ENCODE measurements at regions not wholly inside any gene's neighbourhood (a gene's known extent, or its start where the extent isn't known, plus 50 kb on each side); places are given as distances from the start of the nearest gene placed in this dataset.

DNA sequence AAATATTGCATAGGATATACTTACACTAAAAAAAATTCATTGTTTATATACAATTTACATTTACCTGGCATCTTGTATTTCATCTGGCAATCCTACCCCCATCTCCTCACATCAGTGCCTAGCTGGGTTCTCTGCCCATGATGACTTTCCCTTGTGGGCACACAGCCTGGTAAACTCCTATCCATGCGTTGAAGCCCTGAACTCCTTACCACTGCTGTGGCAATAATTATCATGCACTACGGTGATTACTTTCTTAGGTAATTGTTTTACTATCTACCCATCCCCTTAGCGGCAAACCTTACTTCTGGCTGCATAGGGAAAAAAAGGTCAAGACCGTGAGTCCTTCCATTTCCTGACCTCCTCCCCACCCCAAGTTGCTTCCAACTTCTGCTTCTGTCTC lies 63.6 kb upstream of the DAB2IP start:
- no peak overlapping the region for H3K27ac ChIP-seq (ENCODE audit: low read depth, low read length, poor library complexity, severe bottlenecking)
- ChIA-PET POLR2A (ENCODE audit: low non-redundant PET) (no interaction called here), CTCF (no interaction called here)
- BruUV-seq (replicated peaks): no TSS peak
- peaks cover 54% of the 10 kb centered on the region for H3K27me3 ChIP-seq (replicated peaks; ENCODE audit: insufficient read depth, low read depth, low read length, poor library complexity)
- H3K9me3 ChIP-seq (ENCODE audit: low read depth, low read length, poor library complexity, severe bottlenecking): no peaks in the 10 kb centered on the region
- no peaks in the 10 kb centered on the region for H3K36me3 ChIP-seq (ENCODE audit: insufficient read depth, low read length, poor library complexity, severe bottlenecking)
- H3K4me3 ChIP-seq (ENCODE audit: low read depth, low read length, poor library complexity, severe bottlenecking): no peak overlapping the region
- TF ChIP-seq EZH2 (IDR thresholded peaks at IDR 0.05; ENCODE audit: borderline replicate concordance, low read depth, low read length, poor library complexity, severe bottlenecking): no peak
- TF ChIP-seq, protein P1, sequence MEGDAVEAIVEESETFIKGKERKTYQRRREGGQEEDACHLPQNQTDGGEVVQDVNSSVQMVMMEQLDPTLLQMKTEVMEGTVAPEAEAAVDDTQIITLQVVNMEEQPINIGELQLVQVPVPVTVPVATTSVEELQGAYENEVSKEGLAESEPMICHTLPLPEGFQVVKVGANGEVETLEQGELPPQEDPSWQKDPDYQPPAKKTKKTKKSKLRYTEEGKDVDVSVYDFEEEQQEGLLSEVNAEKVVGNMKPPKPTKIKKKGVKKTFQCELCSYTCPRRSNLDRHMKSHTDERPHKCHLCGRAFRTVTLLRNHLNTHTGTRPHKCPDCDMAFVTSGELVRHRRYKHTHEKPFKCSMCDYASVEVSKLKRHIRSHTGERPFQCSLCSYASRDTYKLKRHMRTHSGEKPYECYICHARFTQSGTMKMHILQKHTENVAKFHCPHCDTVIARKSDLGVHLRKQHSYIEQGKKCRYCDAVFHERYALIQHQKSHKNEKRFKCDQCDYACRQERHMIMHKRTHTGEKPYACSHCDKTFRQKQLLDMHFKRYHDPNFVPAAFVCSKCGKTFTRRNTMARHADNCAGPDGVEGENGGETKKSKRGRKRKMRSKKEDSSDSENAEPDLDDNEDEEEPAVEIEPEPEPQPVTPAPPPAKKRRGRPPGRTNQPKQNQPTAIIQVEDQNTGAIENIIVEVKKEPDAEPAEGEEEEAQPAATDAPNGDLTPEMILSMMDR (conservative IDR thresholded peaks at IDR 0.05; ENCODE audit: low read depth, low read length): no peak
- intact Hi-C loops (cut with micrococcal nuclease; ENCODE audit: unreplicated experiment): no loop called here
- no peak for DNase-seq (ENCODE audit: low spot score)
- no peaks in the 10 kb centered on the region for H3K4me1 ChIP-seq (ENCODE audit: insufficient read depth, low read length, poor library complexity, severe bottlenecking)

DNA sequence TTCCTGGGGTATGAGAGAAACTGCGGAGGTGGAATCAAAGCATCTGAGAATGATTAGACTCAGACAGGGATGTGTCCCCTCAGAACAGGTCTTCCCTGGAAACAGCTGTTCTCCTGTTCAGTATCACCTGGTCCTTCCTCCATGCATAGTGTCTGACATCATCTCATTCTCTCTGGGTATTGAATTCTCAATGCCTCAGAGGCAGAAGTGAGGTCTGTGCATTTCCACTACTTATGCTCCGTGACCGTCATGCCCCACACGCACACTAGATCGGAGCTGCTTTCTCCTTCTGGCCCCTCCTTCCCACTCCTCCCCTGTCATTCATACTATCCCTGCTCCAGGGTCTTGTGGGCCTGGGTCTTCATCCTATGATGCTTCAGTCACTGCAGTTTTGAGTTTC lies 61.4 kb upstream of the DAB2IP start:
- DNase-seq (ENCODE audit: low spot score): no peak
- CTCF ChIA-PET: no interaction called here
- Histone ChIP-seq H3K4me1 (ENCODE audit: insufficient read depth, low read length, poor library complexity, severe bottlenecking) (no peaks in the 10 kb centered on the region), H3K4me3 (ENCODE audit: low read depth, low read length, poor library complexity, severe bottlenecking) (no peak overlapping the region), H3K27me3 (replicated peaks; ENCODE audit: insufficient read depth, low read depth, low read length, poor library complexity) (peaks cover 52% of the 10 kb centered on the region), H3K27ac (ENCODE audit: low read depth, low read length, poor library complexity, severe bottlenecking) (no peak overlapping the region), H3K36me3 (ENCODE audit: insufficient read depth, low read length, poor library complexity, severe bottlenecking) (no peaks in the 10 kb centered on the region), H3K9me3 (ENCODE audit: low read depth, low read length, poor library complexity, severe bottlenecking) (no peaks in the 10 kb centered on the region)
- BruUV-seq (replicated peaks): no TSS peak
- TF ChIP-seq, protein P1 (conservative IDR thresholded peaks at IDR 0.05; ENCODE audit: low read depth, low read length): no peak
- TF ChIP-seq EZH2 (IDR thresholded peaks at IDR 0.05; ENCODE audit: borderline replicate concordance, low read depth, low read length, poor library complexity, severe bottlenecking): no peak
- intact Hi-C loops (cut with micrococcal nuclease; ENCODE audit: unreplicated experiment): no loop called here
- POLR2A ChIA-PET (ENCODE audit: low non-redundant PET): no interaction called here

DNA sequence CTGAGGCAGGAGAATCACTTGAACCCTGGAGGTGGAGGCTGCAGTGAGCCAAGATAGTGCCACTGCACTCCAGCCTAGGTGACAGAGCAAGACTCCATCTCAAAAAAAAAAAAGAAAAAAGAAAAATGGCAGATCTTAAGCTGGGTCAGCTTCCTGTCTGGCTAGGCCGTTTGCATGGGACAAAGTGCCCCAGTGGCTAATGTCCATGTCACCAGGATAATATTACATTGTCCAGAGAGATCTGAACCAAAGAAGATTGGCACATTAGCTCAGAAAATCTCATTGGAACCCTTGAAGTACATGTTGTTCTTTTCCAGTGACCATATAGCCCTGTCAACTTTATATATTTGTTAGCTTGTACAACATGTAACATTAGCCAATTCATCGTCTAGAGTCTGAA lies 59.2 kb upstream of the DAB2IP start:
- intact Hi-C loops (cut with micrococcal nuclease; ENCODE audit: unreplicated experiment): no loop called here
- Histone ChIP-seq H3K36me3 (ENCODE audit: insufficient read depth, low read length, poor library complexity, severe bottlenecking) (no peaks in the 10 kb centered on the region), H3K27ac (ENCODE audit: low read depth, low read length, poor library complexity, severe bottlenecking) (no peak overlapping the region), H3K27me3 (replicated peaks; ENCODE audit: insufficient read depth, low read depth, low read length, poor library complexity) (peaks cover 52% of the 10 kb centered on the region), H3K4me1 (ENCODE audit: insufficient read depth, low read length, poor library complexity, severe bottlenecking) (no peaks in the 10 kb centered on the region), H3K4me3 (ENCODE audit: low read depth, low read length, poor library complexity, severe bottlenecking) (no peak overlapping the region), H3K9me3 (ENCODE audit: low read depth, low read length, poor library complexity, severe bottlenecking) (peaks cover 3% of the 10 kb centered on the region)
- ChIA-PET CTCF (no interaction called here), POLR2A (ENCODE audit: low non-redundant PET) (no interaction called here)
- BruUV-seq (replicated peaks): no TSS peak
- no peak for DNase-seq (ENCODE audit: low spot score)
- TF ChIP-seq, protein P1 (conservative IDR thresholded peaks at IDR 0.05; ENCODE audit: low read depth, low read length): no peak
- TF ChIP-seq EZH2 (IDR thresholded peaks at IDR 0.05; ENCODE audit: borderline replicate concordance, low read depth, low read length, poor library complexity, severe bottlenecking): no peak

All from A673 (cell line).